Endothelial cell of umbilical vein (primary cell): ENCODE measurements at regions not wholly inside any gene's neighbourhood (a gene's known extent, or its start where the extent isn't known, plus 50 kb on each side); places are given as distances from the start of the nearest gene placed in this dataset.

ENCODE experiments used
- BruUV-seq: library from RNA; stranded (reverse); fragments of 400-500 nt; replicated peaks from 2 replicates; lab custom pipeline; 2021; lab: Mats Ljungman, UMichigan
- CTCF ChIA-PET: fragments of 300-600, 350-600 bp; sonication (Branson Sonifier 250); formaldehyde crosslinking; loops from one replicate; lab custom pipeline; 2021; ENCODE audit warnings: antibody characterized with exemption, inconsistent platforms; lab: Charles Lee
- POLR2A ChIA-PET: fragments of 300-600, 350-600 bp; sonication (Branson Sonifier 250); formaldehyde crosslinking; loops from one replicate; lab custom pipeline; 2021; ENCODE audit warnings: antibody characterized with exemption, inconsistent platforms; lab: Charles Lee
- DNase-seq: peaks from one replicate; pipeline ENCODE4 v3.0.0-alpha.2; 2011; ENCODE audit warnings: low read depth, low spot score
- FAIRE-seq: peaks from 2 replicates; lab custom pipeline; 2011; peaks lifted over from hg19 to GRCh38; lab: Jason Lieb, UNC
- H2AFZ ChIP-seq: 2 replicates; pipeline ENCODE4 v1.6.0; 2012; ENCODE audit warnings: low read depth, low read length, control low read depth, inconsistent platforms
- H3K27ac ChIP-seq: 2 replicates; pipeline ENCODE4 v1.5.1; 2011; ENCODE audit warnings: low read depth, mild to moderate bottlenecking, control low read depth, low read length, moderate library complexity; ENCODE audit not compliant: insufficient read depth
- H3K27me3 ChIP-seq, 2 experiments: 2 replicates each; pipeline versions ENCODE4 v1.6.0 to v1.6.1; 2011; ENCODE audit warnings: low read length in 2 of 2, mixed read lengths in 1 of 2; ENCODE audit not compliant: control insufficient read depth in 2 of 2, insufficient read depth in 2 of 2
- H3K36me3 ChIP-seq, 2 experiments: 2 replicates in 1 of 2; 3 replicates in 1 of 2; pipeline ENCODE4 v1.5.1; 2011; ENCODE audit warnings: low read length in 2 of 2, mild to moderate bottlenecking in 1 of 2, moderate library complexity in 1 of 2; ENCODE audit not compliant: control insufficient read depth in 2 of 2, insufficient read depth in 2 of 2; ENCODE audit errors: extremely low read depth in 1 of 2
- H3K4me1 ChIP-seq: 3 replicates; pipeline ENCODE4 v1.5.1; 2011; ENCODE audit warnings: mild to moderate bottlenecking, low read length; ENCODE audit not compliant: control insufficient read depth, insufficient read depth; ENCODE audit errors: extremely low read depth
- H3K4me2 ChIP-seq: 2 replicates; pipeline ENCODE4 v1.6.1; 2011; ENCODE audit warnings: low read length, control low read depth, mixed read lengths; ENCODE audit not compliant: insufficient read depth
- H3K4me3 ChIP-seq, 3 experiments: fragments of 200-600 bp in 1 of 3; sonication (generic), shearing (Covaris generic) in 1 of 3; replicated peaks in 1 of 3; 2 replicates each; pipeline ENCODE4 v1.5.1; 2011 to 2016; ENCODE audit warnings: control low read depth in 3 of 3, low read length in 3 of 3, mild to moderate bottlenecking in 2 of 3, inconsistent platforms in 1 of 3, low read depth in 1 of 3, moderate library complexity in 1 of 3; ENCODE audit not compliant: insufficient read depth in 1 of 3
- H3K79me2 ChIP-seq: 2 replicates; pipeline ENCODE4 v1.6.0; 2012; ENCODE audit warnings: low read length, inconsistent platforms; ENCODE audit not compliant: control insufficient read depth, insufficient read depth
- H3K9ac ChIP-seq: replicated peaks from 2 replicates; pipeline ENCODE3; 2011; ENCODE audit warnings: low read length, control low read depth; ENCODE audit not compliant: insufficient read depth; ENCODE audit errors: extremely low read depth
- H3K9me1 ChIP-seq: replicated peaks from 3 replicates; pipeline ENCODE4 v1.6.0; 2011; ENCODE audit warnings: mild to moderate bottlenecking, low read length; ENCODE audit not compliant: control insufficient read depth, insufficient read depth; ENCODE audit errors: extremely low read depth
- H3K9me3 ChIP-seq: replicated peaks from 2 replicates; pipeline ENCODE4 v1.5.1; 2012; ENCODE audit warnings: low read length, inconsistent platforms; ENCODE audit not compliant: control insufficient read depth, insufficient read depth
- H4K20me1 ChIP-seq: replicated peaks from 2 replicates; pipeline ENCODE3; 2011; ENCODE audit warnings: mild to moderate bottlenecking, low read length; ENCODE audit not compliant: control insufficient read depth, insufficient read depth; ENCODE audit errors: extremely low read depth
- CTCF ChIP-seq, 2 donors: IDR thresholded peaks; 1 replicate in 1 of 2; 2 replicates in 1 of 2; pipeline ENCODE4 v1.5.1; 2011; ENCODE audit warnings: low read length in 2 of 2, mild to moderate bottlenecking in 2 of 2, moderate library complexity in 2 of 2, control low read depth in 1 of 2, inconsistent platforms in 1 of 2, low read depth in 1 of 2; ENCODE audit not compliant: insufficient read depth in 1 of 2; ENCODE audit errors: extremely low read depth in 1 of 2
- EZH2 ChIP-seq: IDR thresholded peaks from 2 replicates; pipeline ENCODE4 v1.6.1; 2012; ENCODE audit warnings: borderline replicate concordance, low read depth, mild to moderate bottlenecking, moderate library complexity, low read length, inconsistent platforms; ENCODE audit not compliant: severe bottlenecking
- FOS ChIP-seq: IDR thresholded peaks from 2 replicates; pipeline ENCODE4 v1.6.1; 2011; ENCODE audit warnings: mild to moderate bottlenecking, low read length, moderate library complexity, borderline replicate concordance; ENCODE audit not compliant: insufficient read depth
- GATA2 ChIP-seq: IDR thresholded peaks from 2 replicates; pipeline ENCODE4 v1.7.0; 2011; ENCODE audit warnings: low read depth, mild to moderate bottlenecking, moderate library complexity, mixed read lengths, low read length; ENCODE audit not compliant: insufficient read length, insufficient read depth
- JUN ChIP-seq: IDR thresholded peaks from 2 replicates; pipeline ENCODE4 v1.6.1; 2011; ENCODE audit warnings: borderline replicate concordance, low read depth; ENCODE audit not compliant: insufficient read length, insufficient read depth
- MAX ChIP-seq: IDR thresholded peaks from 2 replicates; pipeline ENCODE4 v1.6.1; 2011; ENCODE audit not compliant: insufficient read depth, insufficient read length
- MYC ChIP-seq: IDR thresholded peaks from one replicate; pipeline ENCODE4 v1.6.1; 2011; ENCODE audit warnings: mild to moderate bottlenecking, low read depth, low read length
- POLR2A ChIP-seq: IDR thresholded peaks from 2 replicates; pipeline ENCODE4 v1.6.1; 2012; ENCODE audit warnings: low read depth, mild to moderate bottlenecking, control low read depth, low read length
- POLR2AphosphoS5 ChIP-seq: IDR thresholded peaks from 2 replicates; pipeline ENCODE4 v1.6.1; 2012; ENCODE audit warnings: low read depth, mild to moderate bottlenecking, control low read depth, low read length, moderate library complexity; ENCODE audit not compliant: insufficient read depth
- dilution Hi-C: fragments of 300-500 bp; cut with MboI; formaldehyde crosslinking; loops from one replicate; pipeline ENCODE4 v1.15.0; 2019; ENCODE audit warnings: low sequenced_read_pairs; ENCODE audit not compliant: extremely low pct_ligation_motif_present
- intact Hi-C: fragments of 100-400 bp; cut with micrococcal nuclease; formaldehyde crosslinking; loops from one replicate; pipeline ENCODE4 v1.10.0; 2022

GRCh38 chr1:204792354-204792692 lies 78.3 kb upstream of the NFASC start:
- CTCF ChIA-PET = interaction anchor here (0.5 to 10.1 kb wide), 32 partner anchors 9 to 467 kb away, joined by 3 to 130 read pairs (median 5); no protein-coding TSS in a partner anchor
- Histone ChIP-seq H3K4me2 (no peak overlapping the region), H3K27me3 (peaks cover 3 to 4% of the 10 kb centered on the region in 2 experiments), H3K9me1 (no peaks in the 10 kb centered on the region), H2AFZ (no peak overlapping the region), H3K27ac (no peak overlapping the region), H3K9ac (no peak overlapping the region), H3K9me3 (no peaks in the 10 kb centered on the region), H3K4me3 (no peak overlapping the region), H3K79me2 (no peaks in the 10 kb centered on the region), H3K36me3 (no peaks in the 10 kb centered on the region), H4K20me1 (no peaks in the 10 kb centered on the region), H3K4me1 (no peaks in the 10 kb centered on the region)
- DNase-seq (no peak), FAIRE-seq (no peak)
- no TSS peak for BruUV-seq
- dilution Hi-C loops = no loop called here
- POLR2A ChIA-PET = no interaction called here
- TF ChIP-seq GATA2 (no peak), EZH2 (no peak), FOS (no peak), CTCF (IDR thresholded peaks at IDR 0.05; ENCODE audit: extremely low read depth in 1 of 2, insufficient read depth in 1 of 2, low read depth in 1 of 2, low read length in 2 of 2) (no peak), POLR2A (no peak), JUN (no peak), MAX (no peak), POLR2AphosphoS5 (no peak), MYC (no peak)
- intact Hi-C loops = no loop called here
